Muscle of back (tissue), 3 donors: ENCODE measurements at regions not wholly inside any gene's neighbourhood (a gene's known extent, or its start where the extent isn't known, plus 50 kb on each side); places are given as distances from the start of the nearest gene placed in this dataset.
"Not testable (repeated sequence)": the region's sequence is repeated elsewhere in the genome, so short reads cannot be mapped to it uniquely, and the experiment has no call there.

Experiments used
- DNase-seq, 3 donors: peaks; one replicate each; pipeline versions ENCODE4 v3.0.0 to v3.0.0-alpha.2; 2013

GRCh38 chr6:144920391-144920961, 635.3 kb downstream of the UTRN start:
- no peak for DNase-seq

GRCh38 chr6:144921206-144921975, 636.3 kb downstream of the UTRN start:
- no peak for DNase-seq

GRCh38 chr6:144922120-144922722, 637.1 kb downstream of the UTRN start:
- peak in 1 of 3 donors; percentile 16 for DNase-seq

GRCh38 chr6:144922771-144923490, 637.8 kb downstream of the UTRN start:
- not testable (repeated sequence) for DNase-seq

- not testable (repeated sequence) for DNase-seq
These were observed 638.3 kb downstream of the UTRN start for GRCh38 chr6:144923491-144923787.

GRCh38 chr6:144928847-144929246, 643.7 kb downstream of the UTRN start:
- DNase-seq = no peak

GRCh38 chr6:144929262-144929661, 644.1 kb downstream of the UTRN start:
- no peak for DNase-seq

- DNase-seq = peak in 1 of 3 donors; percentile 43
These were observed 646.3 kb downstream of the UTRN start for GRCh38 chr6:144931172-144932035.

- no peak for DNase-seq
These were observed 647.5 kb downstream of the UTRN start for GRCh38 chr6:144932621-144933020.

GRCh38 chr6:144935181-144935580, 650.0 kb downstream of the UTRN start:
- no peak for DNase-seq

- no peak for DNase-seq
These were observed 650.5 kb downstream of the UTRN start for GRCh38 chr6:144935661-144936060.

GRCh38 chr6:144936764-144937163, 651.6 kb downstream of the UTRN start:
- DNase-seq = no peak

- DNase-seq = no peak
These were observed 654.8 kb downstream of the UTRN start for GRCh38 chr6:144939921-144940320.

GRCh38 chr6:144944106-144944505, 659.0 kb downstream of the UTRN start:
- DNase-seq = no peak

- DNase-seq = no peak
These were observed 662.4 kb downstream of the UTRN start for GRCh38 chr6:144947398-144947976.

GRCh38 chr6:144951730-144952437, 666.7 kb downstream of the UTRN start:
- no peak for DNase-seq

GRCh38 chr6:144952456-144953240, 667.5 kb downstream of the UTRN start:
- no peak for DNase-seq

GRCh38 chr6:144953552-144954240, 668.6 kb downstream of the UTRN start:
- DNase-seq = no peak

- DNase-seq = no peak
These were observed 669.1 kb downstream of the UTRN start for GRCh38 chr6:144954241-144954556.
